ENCODE measurements at regions not wholly inside any gene's neighbourhood (a gene's known extent, or its start where the extent isn't known, plus 50 kb on each side); places are given as distances from the start of the nearest gene placed in this dataset.

DNA sequence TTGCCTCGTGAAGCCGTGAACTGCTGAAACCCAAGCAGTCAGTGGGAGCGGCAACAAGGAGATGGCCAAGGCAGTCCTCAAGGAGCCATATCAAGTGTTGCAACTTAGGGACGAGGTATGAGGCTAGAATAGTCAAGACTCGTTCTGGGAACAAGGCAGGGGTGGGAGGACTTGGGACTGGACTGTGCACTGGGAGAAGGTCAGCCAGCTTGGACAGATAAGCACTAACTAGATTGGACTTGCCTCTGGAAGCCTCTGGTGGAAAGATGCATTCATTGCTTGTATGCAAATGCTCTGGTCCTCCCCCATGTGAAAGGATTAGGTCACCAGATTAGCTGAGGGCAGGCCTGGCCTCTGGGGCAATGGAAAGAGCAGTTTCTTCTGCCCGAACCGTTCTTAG is 123.3 kb upstream of the CTNNB1 start:
- Mint-ChIP-seq H3K27ac (no peak overlapping the region), H3K36me3 (no peaks in the 10 kb centered on the region), H3K4me3 (no peak overlapping the region), H3K4me1 (no peaks in the 10 kb centered on the region), H3K9me3 (no peaks in the 10 kb centered on the region), H3K27me3 (ENCODE audit: low read depth in 2 of 2) (peaks cover 6 to 7% of the 10 kb centered on the region in 2 donors)
- no peaks in the 10 kb centered on the region for H3K36me3 ChIP-seq (ENCODE audit: control insufficient read depth, insufficient read depth, low read length)
- TF ChIP-seq, protein P1, sequence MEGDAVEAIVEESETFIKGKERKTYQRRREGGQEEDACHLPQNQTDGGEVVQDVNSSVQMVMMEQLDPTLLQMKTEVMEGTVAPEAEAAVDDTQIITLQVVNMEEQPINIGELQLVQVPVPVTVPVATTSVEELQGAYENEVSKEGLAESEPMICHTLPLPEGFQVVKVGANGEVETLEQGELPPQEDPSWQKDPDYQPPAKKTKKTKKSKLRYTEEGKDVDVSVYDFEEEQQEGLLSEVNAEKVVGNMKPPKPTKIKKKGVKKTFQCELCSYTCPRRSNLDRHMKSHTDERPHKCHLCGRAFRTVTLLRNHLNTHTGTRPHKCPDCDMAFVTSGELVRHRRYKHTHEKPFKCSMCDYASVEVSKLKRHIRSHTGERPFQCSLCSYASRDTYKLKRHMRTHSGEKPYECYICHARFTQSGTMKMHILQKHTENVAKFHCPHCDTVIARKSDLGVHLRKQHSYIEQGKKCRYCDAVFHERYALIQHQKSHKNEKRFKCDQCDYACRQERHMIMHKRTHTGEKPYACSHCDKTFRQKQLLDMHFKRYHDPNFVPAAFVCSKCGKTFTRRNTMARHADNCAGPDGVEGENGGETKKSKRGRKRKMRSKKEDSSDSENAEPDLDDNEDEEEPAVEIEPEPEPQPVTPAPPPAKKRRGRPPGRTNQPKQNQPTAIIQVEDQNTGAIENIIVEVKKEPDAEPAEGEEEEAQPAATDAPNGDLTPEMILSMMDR (IDR thresholded peaks at IDR 0.05): no peak
- 88% methylated on average over 7 of the region's 7 CpGs for WGBS (ENCODE audit: insufficient coverage)
- no peak overlapping the region for H3K27ac ChIP-seq (ENCODE audit: low read length)
- no peaks in the 10 kb centered on the region for H3K4me1 ChIP-seq (ENCODE audit: control insufficient read depth, insufficient read depth, low read length)
- DNase-seq: no peak
- H3K4me3 ChIP-seq (ENCODE audit: low read length): no peak overlapping the region
- intact Hi-C loops (cut with micrococcal nuclease): no loop called here
- no peaks in the 10 kb centered on the region for H3K27me3 ChIP-seq (ENCODE audit: control insufficient read depth, insufficient read depth, low read length)
- H3K9me3 ChIP-seq (ENCODE audit: control insufficient read depth, insufficient read depth, low read length): no peaks in the 10 kb centered on the region
- ATAC-seq: no peak

GRCh38 chr3:41076399-41076798 is 122.9 kb upstream of the CTNNB1 start:
- Histone ChIP-seq H3K27me3 (ENCODE audit: control insufficient read depth, insufficient read depth, low read length) (no peaks in the 10 kb centered on the region), H3K4me1 (ENCODE audit: control insufficient read depth, insufficient read depth, low read length) (no peaks in the 10 kb centered on the region), H3K4me3 (ENCODE audit: low read length) (no peak overlapping the region), H3K27ac (ENCODE audit: low read length) (no peak overlapping the region), H3K36me3 (ENCODE audit: control insufficient read depth, insufficient read depth, low read length) (no peaks in the 10 kb centered on the region), H3K9me3 (ENCODE audit: control insufficient read depth, insufficient read depth, low read length) (no peaks in the 10 kb centered on the region)
- intact Hi-C loops (cut with micrococcal nuclease): no loop called here
- Mint-ChIP-seq H3K36me3 (no peaks in the 10 kb centered on the region), H3K4me3 (no peak overlapping the region), H3K27me3 (ENCODE audit: low read depth in 2 of 2) (peaks cover 6 to 11% of the 10 kb centered on the region in 2 donors), H3K27ac (no peak overlapping the region), H3K4me1 (no peaks in the 10 kb centered on the region), H3K9me3 (no peaks in the 10 kb centered on the region)
- TF ChIP-seq, protein P1 (IDR thresholded peaks at IDR 0.05): no peak
- DNase-seq (no peak), ATAC-seq (no peak)

DNA sequence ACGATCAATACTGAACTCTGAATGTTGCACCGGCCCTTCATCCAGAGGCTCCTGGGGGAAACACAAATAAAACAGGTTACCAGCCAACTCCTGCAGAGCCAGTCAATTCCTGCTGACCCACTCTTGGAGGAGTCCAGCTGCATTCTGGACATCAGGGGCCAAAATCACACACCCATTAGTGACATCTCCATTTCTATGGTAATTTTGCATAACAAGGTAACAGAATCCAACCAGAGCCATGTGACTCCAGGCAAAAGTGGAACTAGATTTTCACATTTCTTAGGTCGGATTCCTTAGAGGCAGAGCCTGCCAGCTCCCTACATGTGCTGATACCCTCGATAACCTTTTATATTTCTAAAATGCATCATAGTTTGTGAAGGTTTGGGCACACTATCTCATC is 119.2 kb upstream of the CTNNB1 start:
- H3K4me1 Mint-ChIP-seq: no peaks in the 10 kb centered on the region
- WGBS (ENCODE audit: insufficient coverage): 90% methylated on average over 4 of the region's 4 CpGs

GRCh38 chr3:41088882-41089281 is 110.4 kb upstream of the CTNNB1 start:
- Mint-ChIP-seq H3K4me1 (no peaks in the 10 kb centered on the region), H3K27me3 (ENCODE audit: low read depth in 2 of 2) (peaks cover 0 to 8% of the 10 kb centered on the region in 2 donors), H3K4me3 (no peak overlapping the region), H3K9me3 (no peaks in the 10 kb centered on the region), H3K27ac (no peak overlapping the region), H3K36me3 (no peaks in the 10 kb centered on the region)
- Histone ChIP-seq H3K36me3 (ENCODE audit: control insufficient read depth, insufficient read depth, low read length) (no peaks in the 10 kb centered on the region), H3K27ac (ENCODE audit: low read length) (no peak overlapping the region), H3K4me1 (ENCODE audit: control insufficient read depth, insufficient read depth, low read length) (no peaks in the 10 kb centered on the region), H3K9me3 (ENCODE audit: control insufficient read depth, insufficient read depth, low read length) (no peaks in the 10 kb centered on the region), H3K4me3 (ENCODE audit: low read length) (no peak overlapping the region), H3K27me3 (ENCODE audit: control insufficient read depth, insufficient read depth, low read length) (no peaks in the 10 kb centered on the region)
- intact Hi-C loops (cut with micrococcal nuclease): no loop called here
- ATAC-seq (no peak), DNase-seq (no peak)
- TF ChIP-seq, protein P1 (IDR thresholded peaks at IDR 0.05): no peak
- 53% methylated on average over 1 of the region's 1 CpG for WGBS (ENCODE audit: insufficient coverage)

More for the DNA sequence above, 119.2 kb upstream of the CTNNB1 start:
- TF ChIP-seq, protein P1 (IDR thresholded peaks at IDR 0.05): no peak
- Histone ChIP-seq H3K36me3 (ENCODE audit: control insufficient read depth, insufficient read depth, low read length) (no peaks in the 10 kb centered on the region), H3K4me1 (ENCODE audit: control insufficient read depth, insufficient read depth, low read length) (no peaks in the 10 kb centered on the region), H3K4me3 (ENCODE audit: low read length) (no peak overlapping the region), H3K27ac (ENCODE audit: low read length) (no peak overlapping the region), H3K9me3 (ENCODE audit: control insufficient read depth, insufficient read depth, low read length) (no peaks in the 10 kb centered on the region), H3K27me3 (ENCODE audit: control insufficient read depth, insufficient read depth, low read length) (no peaks in the 10 kb centered on the region)
- Mint-ChIP-seq H3K27me3 (ENCODE audit: low read depth in 2 of 2) (peaks cover 15 to 16% of the 10 kb centered on the region in 2 donors), H3K9me3 (no peaks in the 10 kb centered on the region), H3K36me3 (no peaks in the 10 kb centered on the region), H3K27ac (no peak overlapping the region), H3K4me3 (no peak overlapping the region)
- ATAC-seq (no peak), DNase-seq (no peak)
- intact Hi-C loops (cut with micrococcal nuclease): no loop called here

All from natural killer cell (primary cell).